GM10266 (cell line): ENCODE measurements at regions not wholly inside any gene's neighbourhood (a gene's known extent, or its start where the extent isn't known, plus 50 kb on each side); places are given as distances from the start of the nearest gene placed in this dataset.
"Not testable (repeated sequence)": the region's sequence is repeated elsewhere in the genome, so short reads cannot be mapped to it uniquely, and the experiment has no call there.

Experiments used
- DNase-seq: peaks from one replicate; pipeline ENCODE4 v3.0.0; 2012; ENCODE audit errors: extremely low spot score
- TF ChIP-seq, protein P1 (sequence below): IDR thresholded peaks from 2 replicates; pipeline ENCODE4 v1.5.1; 2012; ENCODE audit warnings: mild to moderate bottlenecking, low read depth; ENCODE audit not compliant: control insufficient read depth, insufficient read depth; ENCODE audit errors: missing control alignments

DNA sequence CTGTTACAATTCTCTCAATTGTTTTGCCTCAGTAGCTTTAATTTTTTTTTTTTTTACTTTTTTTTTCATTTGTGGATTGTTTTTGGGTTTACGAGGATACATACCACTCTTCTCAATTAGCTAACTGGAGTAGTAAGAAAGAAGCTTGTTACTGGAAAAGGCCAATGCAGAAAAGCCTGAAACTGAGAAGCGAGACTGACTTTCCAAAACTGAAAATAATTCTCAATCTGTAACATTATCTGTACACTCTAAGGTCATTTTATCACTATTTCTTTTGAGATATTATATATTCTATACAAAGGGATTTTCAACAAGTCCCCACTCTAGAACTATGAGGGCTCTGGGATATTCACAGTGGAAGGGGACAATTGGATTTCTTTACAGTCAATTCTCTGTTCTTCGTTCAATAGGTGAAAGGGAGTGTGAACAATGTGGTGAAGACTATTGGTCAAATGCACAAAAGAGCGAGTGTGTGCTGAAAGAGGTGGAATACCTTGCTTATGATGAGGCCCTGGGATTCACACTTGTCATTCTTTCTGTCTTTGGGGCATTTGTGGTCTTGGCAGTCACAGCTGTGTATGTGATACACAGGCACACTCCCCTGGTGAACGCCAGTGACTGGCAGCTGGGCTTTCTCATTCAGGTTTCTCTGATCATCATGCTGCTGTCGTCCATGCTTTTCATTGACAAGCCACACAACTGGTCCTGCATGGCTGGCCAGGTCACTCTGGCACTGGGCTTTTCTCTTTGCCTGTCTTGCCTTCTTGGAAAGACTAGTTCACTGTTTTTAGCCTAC is 83.9 kb upstream of the KCNAB1 start:
- TF ChIP-seq, protein P1, sequence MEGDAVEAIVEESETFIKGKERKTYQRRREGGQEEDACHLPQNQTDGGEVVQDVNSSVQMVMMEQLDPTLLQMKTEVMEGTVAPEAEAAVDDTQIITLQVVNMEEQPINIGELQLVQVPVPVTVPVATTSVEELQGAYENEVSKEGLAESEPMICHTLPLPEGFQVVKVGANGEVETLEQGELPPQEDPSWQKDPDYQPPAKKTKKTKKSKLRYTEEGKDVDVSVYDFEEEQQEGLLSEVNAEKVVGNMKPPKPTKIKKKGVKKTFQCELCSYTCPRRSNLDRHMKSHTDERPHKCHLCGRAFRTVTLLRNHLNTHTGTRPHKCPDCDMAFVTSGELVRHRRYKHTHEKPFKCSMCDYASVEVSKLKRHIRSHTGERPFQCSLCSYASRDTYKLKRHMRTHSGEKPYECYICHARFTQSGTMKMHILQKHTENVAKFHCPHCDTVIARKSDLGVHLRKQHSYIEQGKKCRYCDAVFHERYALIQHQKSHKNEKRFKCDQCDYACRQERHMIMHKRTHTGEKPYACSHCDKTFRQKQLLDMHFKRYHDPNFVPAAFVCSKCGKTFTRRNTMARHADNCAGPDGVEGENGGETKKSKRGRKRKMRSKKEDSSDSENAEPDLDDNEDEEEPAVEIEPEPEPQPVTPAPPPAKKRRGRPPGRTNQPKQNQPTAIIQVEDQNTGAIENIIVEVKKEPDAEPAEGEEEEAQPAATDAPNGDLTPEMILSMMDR = no peak
- DNase-seq = no peak

DNA sequence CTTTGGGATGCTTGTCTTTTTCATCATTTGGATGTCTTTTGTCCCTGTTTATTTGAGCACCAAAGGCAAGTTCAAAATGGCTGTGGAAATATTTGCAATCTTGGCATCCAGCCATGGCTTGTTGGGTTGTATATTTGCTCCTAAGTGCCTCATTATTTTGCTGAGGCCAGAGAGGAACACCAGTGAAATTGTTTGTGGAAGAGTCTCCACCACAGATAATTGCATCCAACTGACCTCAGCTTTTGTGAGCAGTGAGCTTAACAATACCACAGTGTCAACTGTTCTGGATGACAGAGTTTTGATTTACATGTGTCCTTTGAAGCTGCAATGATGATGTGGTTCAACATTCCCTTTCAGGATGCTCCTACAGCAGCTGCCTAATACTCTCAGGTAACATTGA is 83.0 kb upstream of the KCNAB1 start:
- TF ChIP-seq, protein P1 = no peak
- no peak for DNase-seq

DNA sequence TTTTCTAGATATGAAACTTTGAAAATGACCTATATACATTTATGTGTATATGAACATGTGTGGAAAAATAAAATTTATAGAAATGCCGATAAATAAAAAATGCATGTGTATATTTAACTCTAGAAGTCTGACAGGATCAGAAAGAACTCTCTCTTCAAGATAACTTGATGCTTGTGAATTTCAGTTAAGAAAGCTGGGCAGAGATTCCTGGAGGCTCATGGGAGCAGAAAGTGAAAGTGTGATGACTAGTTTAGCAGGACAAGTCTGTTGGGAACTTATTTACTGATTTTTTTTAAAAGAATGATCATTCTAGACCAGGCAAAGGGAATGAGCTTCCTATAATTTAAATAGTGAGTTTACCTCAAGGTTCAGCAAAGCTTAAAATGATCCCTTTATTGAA is 81.5 kb upstream of the KCNAB1 start:
- no peak for DNase-seq
- TF ChIP-seq, protein P1 = no peak

DNA sequence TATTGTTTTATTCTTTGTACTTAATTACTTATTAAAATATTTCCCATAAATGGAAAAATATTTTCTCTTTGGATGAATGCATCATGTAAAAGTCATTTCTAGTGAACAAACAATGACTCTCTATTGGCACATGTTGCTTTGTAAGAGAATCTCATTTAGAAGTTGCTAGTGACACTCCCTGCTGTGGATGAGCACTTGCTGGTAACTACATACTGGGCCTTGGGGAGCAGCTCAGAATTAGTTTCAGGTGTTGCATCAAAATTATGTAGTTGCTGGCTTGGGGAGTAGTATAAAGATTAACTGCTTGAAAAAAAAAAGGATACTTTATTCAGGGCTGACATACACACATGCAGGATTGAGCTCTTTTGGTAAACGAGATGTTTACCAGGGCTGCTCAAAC is 80.3 kb upstream of the KCNAB1 start:
- DNase-seq = no peak
- TF ChIP-seq, protein P1 = no peak

DNA sequence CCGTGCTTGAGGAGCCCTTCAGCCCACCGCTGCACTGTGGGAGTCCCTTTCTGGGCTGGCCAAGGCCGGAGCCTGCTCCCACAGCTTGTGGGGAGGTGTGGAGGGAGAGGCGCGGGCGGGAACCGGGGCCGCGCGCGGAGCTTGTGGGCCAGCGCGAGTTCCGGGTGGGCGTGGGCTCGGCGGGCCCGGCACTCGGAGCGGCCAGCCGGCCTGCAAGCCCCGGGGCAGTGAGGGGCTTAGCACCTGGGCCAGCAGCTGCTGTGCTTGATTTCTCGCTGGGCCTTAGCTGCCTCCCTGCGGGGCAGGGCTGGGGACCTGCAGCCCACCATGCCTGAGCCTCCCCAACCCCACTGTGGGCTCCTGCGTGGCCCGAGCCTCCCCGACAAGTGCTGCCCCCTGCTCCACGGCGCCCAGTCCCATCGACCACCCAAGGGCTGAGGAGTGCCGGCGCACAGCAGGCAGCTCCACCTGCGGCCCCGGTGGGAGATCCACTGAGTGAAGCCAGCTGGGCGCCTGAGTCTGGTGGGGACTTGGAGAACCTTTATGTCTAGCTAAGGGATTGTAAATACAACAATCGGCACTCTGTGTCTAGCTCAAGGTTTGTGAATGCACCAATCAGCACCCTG is 79.0 kb upstream of the KCNAB1 start:
- DNase-seq = not testable (repeated sequence)

DNA sequence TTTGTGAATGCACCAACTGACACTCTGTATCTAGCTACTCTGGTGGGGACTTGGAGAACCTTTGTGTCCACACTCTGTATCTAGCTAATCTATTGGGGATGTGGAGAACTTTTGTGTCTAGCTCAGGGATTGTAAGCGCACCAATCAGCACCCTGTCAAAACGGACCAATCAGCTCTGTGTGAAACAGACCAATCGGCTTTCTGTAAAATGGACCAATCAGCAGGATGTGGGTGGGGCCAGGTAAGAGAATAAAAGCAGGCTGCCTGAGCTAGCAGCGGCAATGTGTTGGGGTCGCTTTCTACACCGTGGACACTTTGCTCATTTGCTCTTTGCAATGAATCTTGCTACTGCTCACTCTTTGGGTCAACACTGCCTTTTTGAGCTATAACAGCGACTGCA is 78.5 kb upstream of the KCNAB1 start:
- DNase-seq = not testable (repeated sequence)

DNA sequence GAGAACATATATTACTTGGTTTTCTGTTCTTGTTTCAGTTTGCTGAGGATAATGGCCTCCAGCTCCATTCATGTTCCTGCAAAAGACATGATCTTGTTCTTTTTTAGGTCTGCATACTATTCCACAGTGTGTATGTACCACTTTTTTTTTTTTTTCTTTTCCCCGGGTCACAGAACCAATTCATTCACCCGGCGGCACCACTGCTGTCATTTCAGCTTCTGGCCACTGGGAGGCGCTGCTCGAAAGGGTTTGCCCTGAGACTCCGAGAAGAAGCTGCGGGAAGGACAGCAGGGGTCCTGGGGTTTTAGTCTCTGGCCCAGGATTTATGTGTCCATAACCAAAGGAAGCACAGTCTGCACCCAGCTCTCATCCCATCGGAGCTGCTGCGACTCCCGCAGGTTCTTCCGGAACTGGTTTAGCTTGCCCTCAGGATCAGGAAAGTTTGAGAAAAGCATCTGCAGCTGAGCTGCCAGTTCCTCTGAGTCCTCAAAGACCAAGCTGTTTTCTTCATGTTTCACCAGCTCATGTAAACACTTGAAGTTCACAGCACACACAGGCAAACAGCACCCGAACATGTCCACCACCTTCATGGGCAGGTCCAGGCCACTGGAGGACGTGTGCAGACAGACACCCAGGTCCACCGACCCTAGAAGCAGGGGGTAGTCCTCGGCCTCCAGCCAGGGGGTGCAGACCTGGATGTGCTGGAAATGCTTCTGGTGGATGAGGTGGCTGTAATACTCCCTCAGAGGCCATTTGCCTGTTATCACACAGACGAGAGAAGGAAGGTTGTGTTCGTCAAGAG is 76.3 kb upstream of the KCNAB1 start:
- TF ChIP-seq, protein P1 = peak; percentile 70
- DNase-seq = not testable (repeated sequence)

DNA sequence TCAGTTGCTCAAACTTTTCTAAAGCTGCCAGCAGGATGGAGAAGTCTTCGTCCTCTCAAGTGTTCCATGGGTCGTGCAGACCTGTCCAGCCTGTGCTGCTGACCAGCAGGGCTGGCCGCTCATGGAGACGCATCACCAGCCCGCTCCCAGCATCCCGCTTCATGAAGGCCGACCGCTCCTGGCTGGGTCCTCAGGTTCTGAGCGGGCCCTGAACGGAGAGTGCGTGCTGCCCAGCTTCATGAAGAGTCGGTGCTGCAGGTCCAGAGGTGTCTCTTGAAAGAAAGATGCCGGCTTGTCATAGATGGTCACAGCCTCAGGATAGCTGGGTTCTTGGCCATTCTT is 75.8 kb upstream of the KCNAB1 start:
- TF ChIP-seq, protein P1 = no peak
- DNase-seq = no peak

DNA sequence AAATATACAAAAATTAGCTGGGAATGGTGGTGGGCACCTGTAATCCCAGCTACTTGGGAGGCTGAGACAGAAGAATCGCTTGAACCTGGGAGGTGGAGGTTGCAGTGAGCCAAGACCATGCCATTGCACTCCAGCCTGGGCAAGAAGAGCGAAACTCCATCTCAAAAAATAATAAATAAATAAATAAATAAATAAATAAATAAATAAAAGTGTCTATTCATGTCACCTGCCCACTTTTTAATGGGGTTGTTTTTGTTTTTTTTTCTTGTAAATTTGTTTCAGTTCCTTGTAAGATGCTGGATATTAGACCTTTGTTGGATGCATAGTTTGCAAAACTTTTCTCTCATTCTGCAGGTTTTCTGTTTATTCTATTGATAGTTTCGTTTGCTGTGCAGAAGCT is 71.9 kb upstream of the KCNAB1 start:
- not testable (repeated sequence) for DNase-seq
